ENCODE measurements at regions not wholly inside any gene's neighbourhood (a gene's known extent, or its start where the extent isn't known, plus 50 kb on each side); places are given as distances from the start of the nearest gene placed in this dataset.

DNA sequence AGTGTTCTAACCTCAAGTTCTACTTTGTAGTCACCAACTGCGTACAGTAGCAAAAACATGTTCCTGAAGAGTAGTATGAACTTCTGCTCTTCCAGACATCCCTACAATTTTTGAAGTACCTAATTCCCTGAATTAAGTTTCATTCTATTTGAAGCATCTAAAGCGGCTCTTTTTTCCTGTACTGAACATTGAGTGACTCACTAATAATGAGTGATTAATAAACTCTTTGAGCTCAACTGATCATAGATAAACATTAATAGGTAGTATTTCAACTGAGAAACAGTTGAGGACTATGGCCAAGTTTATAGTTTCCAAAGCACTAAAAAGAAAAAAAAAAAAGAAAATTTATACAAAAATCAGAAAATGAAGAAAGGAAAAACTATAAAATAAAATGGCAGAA, 683.1 kb downstream of the LTN1 start (continued):
- TF ChIP-seq, protein P1, sequence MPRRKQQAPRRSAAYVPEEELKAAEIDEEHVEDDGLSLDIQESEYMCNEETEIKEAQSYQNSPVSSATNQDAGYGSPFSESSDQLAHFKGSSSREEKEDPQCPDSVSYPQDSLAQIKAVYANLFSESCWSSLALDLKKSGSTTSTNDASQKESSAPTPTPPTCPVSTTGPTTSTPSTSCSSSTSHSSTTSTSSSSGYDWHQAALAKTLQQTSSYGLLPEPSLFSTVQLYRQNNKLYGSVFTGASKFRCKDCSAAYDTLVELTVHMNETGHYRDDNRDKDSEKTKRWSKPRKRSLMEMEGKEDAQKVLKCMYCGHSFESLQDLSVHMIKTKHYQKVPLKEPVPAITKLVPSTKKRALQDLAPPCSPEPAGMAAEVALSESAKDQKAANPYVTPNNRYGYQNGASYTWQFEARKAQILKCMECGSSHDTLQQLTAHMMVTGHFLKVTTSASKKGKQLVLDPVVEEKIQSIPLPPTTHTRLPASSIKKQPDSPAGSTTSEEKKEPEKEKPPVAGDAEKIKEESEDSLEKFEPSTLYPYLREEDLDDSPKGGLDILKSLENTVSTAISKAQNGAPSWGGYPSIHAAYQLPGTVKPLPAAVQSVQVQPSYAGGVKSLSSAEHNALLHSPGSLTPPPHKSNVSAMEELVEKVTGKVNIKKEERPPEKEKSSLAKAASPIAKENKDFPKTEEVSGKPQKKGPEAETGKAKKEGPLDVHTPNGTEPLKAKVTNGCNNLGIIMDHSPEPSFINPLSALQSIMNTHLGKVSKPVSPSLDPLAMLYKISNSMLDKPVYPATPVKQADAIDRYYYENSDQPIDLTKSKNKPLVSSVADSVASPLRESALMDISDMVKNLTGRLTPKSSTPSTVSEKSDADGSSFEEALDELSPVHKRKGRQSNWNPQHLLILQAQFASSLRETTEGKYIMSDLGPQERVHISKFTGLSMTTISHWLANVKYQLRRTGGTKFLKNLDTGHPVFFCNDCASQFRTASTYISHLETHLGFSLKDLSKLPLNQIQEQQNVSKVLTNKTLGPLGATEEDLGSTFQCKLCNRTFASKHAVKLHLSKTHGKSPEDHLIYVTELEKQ (CRISPR knock-in tag; IDR thresholded peaks at IDR 0.05): no peak
- TF ChIP-seq ZNF121 (CRISPR knock-in tag; conservative IDR thresholded peaks at IDR 0.05) (no peak), GABPB2 (CRISPR knock-in tag; conservative IDR thresholded peaks at IDR 0.05) (no peak), ZKSCAN8 (CRISPR knock-in tag; IDR thresholded peaks at IDR 0.05) (no peak), RBM34 (IDR thresholded peaks at IDR 0.05; ENCODE audit: borderline replicate concordance, insufficient read depth, low read length) (no peak), NFXL1 (CRISPR knock-in tag; IDR thresholded peaks at IDR 0.05) (no peak)

DNA sequence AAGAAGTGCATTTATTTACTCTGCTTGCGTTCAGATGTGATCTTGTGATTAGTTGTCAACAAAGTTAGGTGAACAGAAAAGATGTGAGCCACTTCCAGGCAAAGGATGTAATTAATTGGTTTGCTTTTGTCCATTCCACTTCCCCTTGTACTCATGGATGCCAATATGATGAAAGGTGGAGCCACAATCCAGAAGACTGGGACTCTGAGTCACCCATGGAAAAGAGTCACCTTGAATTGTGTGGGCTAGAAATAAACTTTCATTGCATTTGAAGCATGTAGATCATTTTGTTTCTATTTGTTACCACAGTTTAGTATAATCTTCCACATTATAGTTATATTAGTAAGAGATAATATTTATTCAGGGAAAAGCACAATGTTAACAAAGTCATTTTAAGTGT, 684.2 kb downstream of the LTN1 start:
- 0% methylated on average over 1 of the region's 1 CpG for WGBS (ENCODE audit: insufficient coverage, low coverage, missing lambda C conversion rate)
- Histone ChIP-seq H3K36me3 (ENCODE audit: control insufficient read depth, insufficient read depth, low read length) (no peaks in the 10 kb centered on the region), H3K9me1 (ENCODE audit: control insufficient read depth, insufficient read depth, low read length) (no peaks in the 10 kb centered on the region), H3K4me3 (no peak overlapping the region), H3K4me1 (replicated peaks in 1 of 2; ENCODE audit: control insufficient read depth in 2 of 2, insufficient read depth in 2 of 2, low read length in 2 of 2) (no peaks in the 10 kb centered on the region), H3K9me3 (replicated peaks; ENCODE audit: control insufficient read depth, insufficient read depth, low read depth, low read length) (no peaks in the 10 kb centered on the region; the same call in 1 of the 2 replicates), H3K27ac (ENCODE audit: extremely low read depth, low read depth, low read length) (no peak overlapping the region), H4K20me1 (replicated peaks; ENCODE audit: control insufficient read depth, insufficient read depth, low read length) (no peaks in the 10 kb centered on the region), H2AFZ (ENCODE audit: low read depth, low read length) (no peak overlapping the region), H3K27me3 (ENCODE audit: control insufficient read depth in 2 of 2, insufficient read depth in 2 of 2, low read length in 2 of 2) (no peaks in the 10 kb centered on the region), H3K4me2 (ENCODE audit: insufficient read depth, low read length) (no peak overlapping the region), H3K79me2 (ENCODE audit: control insufficient read depth, insufficient read depth, low read length) (no peaks in the 10 kb centered on the region), H3K9ac (ENCODE audit: insufficient read depth in 1 of 2, low read depth in 2 of 2, low read length in 2 of 2) (no peak overlapping the region)
- intact Hi-C loops (cut with micrococcal nuclease) (no loop called here), in situ Hi-C loops (cut with MboI) (no loop called here)
- no peak for ATAC-seq
- FAIRE-seq: no peak
- CTCF ChIA-PET (ENCODE audit: low intra/inter-chr PET ratio): no interaction called here
- no TSS peak for BruUV-seq (replicated peaks)
- POLR2A ChIA-PET: no interaction called here
- no peak for TF ChIP-seq RNF2 (IDR thresholded peaks at IDR 0.05)
- no peak for TF ChIP-seq BCL6 (CRISPR knock-in tag; IDR thresholded peaks at IDR 0.05)
- TF ChIP-seq, protein P2, sequence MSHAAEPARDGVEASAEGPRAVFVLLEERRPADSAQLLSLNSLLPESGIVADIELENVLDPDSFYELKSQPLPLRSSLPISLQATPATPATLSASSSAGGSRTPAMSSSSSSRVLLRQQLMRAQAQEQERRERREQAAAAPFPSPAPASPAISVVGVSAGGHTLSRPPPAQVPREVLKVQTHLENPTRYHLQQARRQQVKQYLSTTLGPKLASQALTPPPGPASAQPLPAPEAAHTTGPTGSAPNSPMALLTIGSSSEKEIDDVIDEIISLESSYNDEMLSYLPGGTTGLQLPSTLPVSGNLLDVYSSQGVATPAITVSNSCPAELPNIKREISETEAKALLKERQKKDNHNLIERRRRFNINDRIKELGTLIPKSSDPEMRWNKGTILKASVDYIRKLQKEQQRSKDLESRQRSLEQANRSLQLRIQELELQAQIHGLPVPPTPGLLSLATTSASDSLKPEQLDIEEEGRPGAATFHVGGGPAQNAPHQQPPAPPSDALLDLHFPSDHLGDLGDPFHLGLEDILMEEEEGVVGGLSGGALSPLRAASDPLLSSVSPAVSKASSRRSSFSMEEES (CRISPR knock-in tag; IDR thresholded peaks at IDR 0.05): peak; percentile 44
- no peak for TF ChIP-seq ERF (CRISPR knock-in tag; IDR thresholded peaks at IDR 0.05)
- DNase-seq (ENCODE audit: extremely low read depth in 1 of 4, low spot score in 3 of 4): no peak
